CD4-positive, alpha-beta T cell treated with Interleukin-15 for 4 hours (primary cell): ENCODE measurements at regions not wholly inside any gene's neighbourhood (a gene's known extent, or its start where the extent isn't known, plus 50 kb on each side); places are given as distances from the start of the nearest gene placed in this dataset.
"Not testable (repeated sequence)": the region's sequence is repeated elsewhere in the genome, so short reads cannot be mapped to it uniquely, and the experiment has no call there.

Experiments
- DNase-seq: peaks from one replicate; pipeline ENCODE4 v3.0.0-alpha.2; 2020; ENCODE audit warnings: low spot score

- DNase-seq: no peak
Observed at GRCh38 chr2:12620759-12621158, 96.0 kb upstream of the TRIB2 start.

DNA sequence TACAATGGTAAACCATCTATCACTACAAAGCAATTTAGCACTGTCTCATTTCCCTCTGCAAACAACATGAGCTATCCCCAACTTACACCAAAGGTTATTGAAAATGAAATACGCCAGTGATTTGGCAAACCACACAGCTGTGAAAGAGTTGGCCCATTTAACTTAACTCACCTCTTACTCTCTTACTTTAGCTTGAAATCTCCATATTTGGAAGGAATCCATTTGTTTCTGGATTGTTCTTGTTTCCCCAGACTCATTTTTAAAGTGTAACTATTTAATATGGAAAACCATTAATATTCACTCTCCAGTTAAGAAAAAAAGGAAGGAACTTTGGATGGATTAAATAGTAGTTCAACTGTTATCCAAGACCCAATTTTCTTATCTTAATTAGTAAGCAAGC lies 93.7 kb upstream of the TRIB2 start:
- no peak for DNase-seq

DNA sequence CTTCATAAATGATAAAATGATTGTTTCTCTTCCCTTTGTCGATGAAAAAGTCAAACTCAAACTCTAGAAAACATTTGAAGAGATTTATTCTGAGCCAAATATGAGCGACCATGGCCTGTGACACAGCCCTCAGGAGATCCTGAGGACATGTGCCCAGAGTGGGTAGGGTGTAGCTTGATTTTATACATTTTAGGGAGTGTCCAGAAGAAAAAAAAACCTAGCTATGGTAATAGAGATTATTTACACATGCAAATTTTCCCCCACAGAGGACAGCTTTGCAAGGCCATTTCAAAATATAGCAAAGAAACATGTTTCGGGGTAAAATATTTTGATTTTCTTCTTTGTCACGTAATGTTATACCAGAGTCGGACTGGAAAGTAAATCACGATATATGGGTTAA lies 92.4 kb upstream of the TRIB2 start:
- no peak for DNase-seq

DNA sequence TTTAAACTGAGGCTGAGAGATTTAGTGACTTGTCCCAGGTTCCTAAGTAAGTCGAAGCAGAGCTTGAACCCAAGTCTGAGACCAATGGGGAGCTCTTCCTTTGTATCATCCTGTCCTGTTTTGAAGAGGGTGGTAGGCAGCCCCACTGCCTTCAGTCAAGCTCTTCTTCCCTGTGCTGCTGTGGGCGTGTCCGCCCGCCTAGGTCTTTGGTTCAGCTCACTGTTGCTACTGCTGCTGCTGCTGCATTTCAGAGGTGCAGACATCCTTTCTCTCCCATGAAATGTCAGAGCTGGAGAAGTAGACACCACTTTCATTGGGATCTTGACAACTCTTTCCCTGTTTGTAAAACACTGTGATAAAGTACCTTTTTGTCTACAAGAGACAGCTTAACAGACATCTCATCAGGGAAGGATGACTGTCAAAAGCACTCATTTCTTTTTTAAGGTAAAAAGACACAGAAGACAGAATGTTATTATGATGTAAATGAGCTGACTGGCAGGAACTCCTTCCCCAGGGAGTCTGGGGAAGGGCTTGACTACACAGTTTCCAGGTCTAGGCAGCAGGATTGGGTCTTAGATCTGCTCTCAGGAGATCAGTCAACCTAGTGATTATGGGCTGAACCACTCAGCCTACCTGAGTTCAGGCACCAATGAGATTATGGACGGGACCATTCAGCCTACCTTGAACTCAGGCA lies 91.7 kb upstream of the TRIB2 start:
- no peak for DNase-seq

GRCh38 chr2:12628541-12628940 lies 88.2 kb upstream of the TRIB2 start:
- not testable (repeated sequence) for DNase-seq

- no peak for DNase-seq
Observed at GRCh38 chr2:12636837-12637581, 79.7 kb upstream of the TRIB2 start.

DNA sequence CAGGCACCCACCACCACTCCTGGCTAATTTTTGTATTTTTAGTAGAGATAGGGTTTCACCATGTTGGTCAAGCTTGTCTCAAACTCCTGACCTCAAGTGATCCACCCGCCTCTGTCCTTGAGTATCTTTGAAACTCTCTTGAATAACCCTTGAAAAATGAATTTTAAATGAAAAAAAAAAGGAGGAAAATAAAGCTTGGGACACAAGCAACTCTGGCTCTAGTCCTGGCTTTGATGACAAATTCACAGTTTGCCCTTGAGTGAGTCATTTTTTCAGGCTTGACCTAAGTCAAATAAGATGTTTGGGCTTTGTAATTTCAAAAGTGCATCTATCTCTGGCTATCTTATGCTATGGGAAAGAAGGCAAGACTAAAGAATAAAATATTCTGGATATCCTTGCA lies 79.0 kb upstream of the TRIB2 start:
- DNase-seq: no peak

DNA sequence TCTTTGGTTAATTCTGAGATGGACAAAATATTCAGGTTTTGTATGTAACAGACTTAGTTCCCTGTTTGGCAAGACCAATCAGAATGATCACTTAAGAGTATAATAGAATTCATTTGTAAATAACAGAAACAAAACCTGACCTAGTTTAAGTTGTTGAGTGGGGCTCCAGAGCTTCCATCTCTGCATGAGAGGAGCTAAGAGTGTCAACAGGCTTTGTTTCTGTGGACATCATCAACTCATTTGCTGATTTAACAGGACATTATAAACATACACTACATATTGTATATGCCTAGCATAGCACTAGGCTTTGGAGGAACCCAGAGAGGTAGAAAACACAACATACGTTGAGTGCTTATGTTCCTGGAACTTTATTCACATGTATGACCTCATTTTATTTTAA lies 75.3 kb upstream of the TRIB2 start:
- no peak for DNase-seq

GRCh38 chr2:12642332-12642731 lies 74.4 kb upstream of the TRIB2 start:
- no peak for DNase-seq

DNA sequence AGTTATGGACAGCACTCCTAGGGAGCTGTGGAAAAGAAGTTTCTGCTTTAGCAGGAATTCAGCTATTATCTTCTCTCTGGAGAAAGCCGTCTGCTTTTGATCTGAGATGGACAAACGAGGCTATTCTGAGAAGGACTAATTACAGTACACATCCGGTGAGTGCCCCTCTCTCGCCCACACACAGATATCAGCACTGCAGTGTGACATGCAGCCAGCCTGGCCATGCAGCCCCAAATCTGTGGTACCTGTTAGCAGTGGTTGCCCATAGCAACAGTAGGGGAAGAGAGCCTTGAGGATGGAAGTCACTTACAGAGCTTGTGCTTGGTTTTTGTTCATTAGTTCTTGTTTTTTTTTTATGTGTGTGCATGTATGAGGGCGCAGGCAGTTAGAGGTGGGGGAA lies 73.9 kb upstream of the TRIB2 start:
- DNase-seq: no peak

DNA sequence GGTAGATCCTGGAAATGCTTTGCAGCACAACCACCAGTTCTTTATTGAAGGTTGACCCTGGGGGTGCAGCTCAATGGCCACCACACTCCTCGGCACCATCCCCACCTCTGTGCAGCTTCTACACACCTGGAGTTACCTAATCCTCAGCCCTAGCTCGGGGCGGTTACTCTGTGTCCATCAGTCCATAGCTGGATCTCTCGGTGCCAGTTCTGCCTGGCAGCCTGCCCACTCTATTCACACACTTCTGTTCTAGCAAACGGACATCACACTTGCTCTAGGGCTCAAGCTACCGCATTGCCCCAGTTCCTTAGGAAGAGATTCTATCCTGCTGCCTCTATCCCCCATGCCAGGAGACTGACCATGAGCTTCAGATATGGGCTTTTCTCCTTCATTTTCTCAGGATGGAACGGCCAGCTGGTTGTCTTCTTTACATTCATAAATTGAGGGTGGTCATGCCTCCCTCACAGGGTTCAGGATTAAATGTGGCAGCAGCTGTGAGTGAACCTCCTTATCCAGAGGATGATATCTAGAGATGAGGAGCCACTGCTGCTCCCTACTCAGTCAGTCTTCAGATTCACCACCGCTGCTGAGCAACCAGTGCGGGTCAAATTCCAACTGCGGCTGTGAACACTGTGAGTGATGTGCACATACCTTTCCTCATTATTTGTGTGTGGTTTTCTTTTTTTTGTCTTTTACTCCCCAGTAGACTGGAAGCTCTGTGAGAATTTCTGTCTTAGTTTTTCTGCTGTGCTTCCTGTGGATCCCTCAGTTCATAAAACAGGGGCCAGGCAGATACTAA lies 66.9 kb upstream of the TRIB2 start:
- no peak for DNase-seq

GRCh38 chr2:12651641-12652040 lies 65.1 kb upstream of the TRIB2 start:
- no peak for DNase-seq

GRCh38 chr2:12652723-12653122 lies 64.0 kb upstream of the TRIB2 start:
- no peak for DNase-seq

- no peak for DNase-seq
Observed at GRCh38 chr2:12657560-12657959, 59.2 kb upstream of the TRIB2 start.

- DNase-seq: peak; percentile 12
Observed at GRCh38 chr2:12658310-12658945, 58.3 kb upstream of the TRIB2 start.

DNA sequence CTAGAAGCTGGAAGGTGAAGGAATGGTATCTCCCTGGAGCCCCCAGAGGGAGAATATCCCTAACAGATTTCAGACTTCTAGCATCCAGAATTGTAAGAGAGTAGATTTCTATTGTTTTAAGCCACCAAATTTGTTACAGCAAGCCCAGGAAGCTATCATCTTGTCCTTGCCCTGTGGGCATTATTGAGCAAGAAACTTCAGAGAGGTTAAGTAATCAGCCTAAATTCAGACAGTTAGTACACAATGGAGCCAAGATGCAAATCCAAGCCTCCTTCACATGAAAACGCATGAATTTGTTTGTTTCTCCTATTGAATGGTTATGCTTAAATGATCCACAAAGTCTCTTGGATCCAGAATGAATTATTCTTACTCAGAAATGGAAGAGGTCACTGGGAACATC lies 55.2 kb upstream of the TRIB2 start:
- no peak for DNase-seq

GRCh38 chr2:12663306-12664037 lies 53.3 kb upstream of the TRIB2 start:
- no peak for DNase-seq

DNA sequence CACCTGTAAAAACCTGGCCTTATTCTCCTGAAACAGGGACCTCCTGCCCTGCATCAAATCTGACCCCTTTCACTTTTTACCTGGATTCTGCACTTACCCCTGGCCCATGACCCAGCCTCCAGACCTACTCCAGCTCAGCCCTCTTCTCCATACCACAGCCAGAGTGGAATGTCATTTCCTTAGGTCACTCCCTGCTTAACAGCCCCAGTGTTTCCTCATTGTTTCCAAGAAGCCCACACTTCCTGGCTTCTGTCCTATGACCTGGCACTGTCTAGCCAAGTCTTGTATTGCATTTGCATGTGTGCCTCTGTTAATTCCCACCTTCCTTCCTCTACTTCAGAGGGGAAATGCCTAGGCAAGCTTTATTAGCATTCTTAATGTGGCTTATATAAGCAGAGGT lies 51.4 kb upstream of the TRIB2 start:
- no peak for DNase-seq

- DNase-seq: no peak
Observed at GRCh38 chr2:12666445-12666844, 50.3 kb upstream of the TRIB2 start.
